ENCODE measurements at regions not wholly inside any gene's neighbourhood (a gene's known extent, or its start where the extent isn't known, plus 50 kb on each side); places are given as distances from the start of the nearest gene placed in this dataset.

DNA sequence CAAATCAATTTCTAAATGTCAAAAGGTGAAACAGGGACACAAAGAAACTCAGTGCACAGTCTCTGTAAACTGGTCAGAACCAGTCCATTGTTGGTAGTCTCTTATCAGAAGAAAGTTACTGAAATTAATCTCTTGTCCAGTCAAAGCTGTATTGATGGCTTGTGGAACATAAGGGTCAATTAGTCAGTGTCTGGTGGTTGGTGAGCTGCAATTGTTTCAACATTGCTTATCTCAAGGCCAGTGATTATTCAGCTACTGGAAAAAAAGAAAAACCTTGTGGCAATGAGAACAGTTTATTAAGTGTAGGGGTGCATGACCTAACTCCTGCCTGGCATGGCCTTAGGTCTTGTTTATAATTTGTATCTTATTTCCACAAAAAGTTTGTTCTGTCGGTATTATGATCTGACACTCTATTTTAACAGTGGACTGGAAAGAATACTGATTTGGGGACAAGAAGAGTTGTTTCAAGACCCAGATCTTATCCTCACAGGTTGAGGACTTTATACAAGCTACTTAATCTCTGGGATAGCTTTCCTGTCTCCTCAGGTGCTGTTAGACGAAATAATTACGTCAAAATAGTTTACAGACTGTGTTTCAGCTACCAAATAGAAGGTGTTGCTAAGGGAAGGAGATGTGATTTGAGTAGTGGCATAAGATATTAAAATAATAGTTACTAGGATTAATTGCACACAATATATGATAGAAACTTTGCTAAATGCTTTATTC lies 520.0 kb upstream of the IRAK1BP1 start:
- TF ChIP-seq, protein P1, sequence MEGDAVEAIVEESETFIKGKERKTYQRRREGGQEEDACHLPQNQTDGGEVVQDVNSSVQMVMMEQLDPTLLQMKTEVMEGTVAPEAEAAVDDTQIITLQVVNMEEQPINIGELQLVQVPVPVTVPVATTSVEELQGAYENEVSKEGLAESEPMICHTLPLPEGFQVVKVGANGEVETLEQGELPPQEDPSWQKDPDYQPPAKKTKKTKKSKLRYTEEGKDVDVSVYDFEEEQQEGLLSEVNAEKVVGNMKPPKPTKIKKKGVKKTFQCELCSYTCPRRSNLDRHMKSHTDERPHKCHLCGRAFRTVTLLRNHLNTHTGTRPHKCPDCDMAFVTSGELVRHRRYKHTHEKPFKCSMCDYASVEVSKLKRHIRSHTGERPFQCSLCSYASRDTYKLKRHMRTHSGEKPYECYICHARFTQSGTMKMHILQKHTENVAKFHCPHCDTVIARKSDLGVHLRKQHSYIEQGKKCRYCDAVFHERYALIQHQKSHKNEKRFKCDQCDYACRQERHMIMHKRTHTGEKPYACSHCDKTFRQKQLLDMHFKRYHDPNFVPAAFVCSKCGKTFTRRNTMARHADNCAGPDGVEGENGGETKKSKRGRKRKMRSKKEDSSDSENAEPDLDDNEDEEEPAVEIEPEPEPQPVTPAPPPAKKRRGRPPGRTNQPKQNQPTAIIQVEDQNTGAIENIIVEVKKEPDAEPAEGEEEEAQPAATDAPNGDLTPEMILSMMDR (IDR thresholded peaks at IDR 0.05; ENCODE audit: insufficient read depth, low read length, poor library complexity, severe bottlenecking) = no peak
- no peak for TF ChIP-seq EZH2phosphoT487 (conservative IDR thresholded peaks at IDR 0.05; ENCODE audit: low read length)

Measured in SU-DHL-6 (cell line).